ENCODE measurements at regions not wholly inside any gene's neighbourhood (a gene's known extent, or its start where the extent isn't known, plus 50 kb on each side); places are given as distances from the start of the nearest gene placed in this dataset.

- no peak for DNase-seq
Observed at GRCh38 chr15:47824147-47824546, 106.8 kb downstream of the SEMA6D start.

- no peak for DNase-seq
Observed at GRCh38 chr15:47829667-47830066, 112.4 kb downstream of the SEMA6D start.

GRCh38 chr15:47834093-47834492 lies 116.8 kb downstream of the SEMA6D start:
- no peak for DNase-seq

GRCh38 chr15:47839233-47839825 lies 122.0 kb downstream of the SEMA6D start:
- DNase-seq: no peak

GRCh38 chr15:47843124-47843663 lies 125.9 kb downstream of the SEMA6D start:
- no peak for DNase-seq

GRCh38 chr15:47844437-47844836 lies 127.1 kb downstream of the SEMA6D start:
- no peak for DNase-seq

- no peak for DNase-seq
Observed at GRCh38 chr15:47846128-47846868, 129.0 kb downstream of the SEMA6D start.

- no peak for DNase-seq
Observed at GRCh38 chr15:47846876-47847275, 129.6 kb downstream of the SEMA6D start.

- no peak for DNase-seq
Observed at GRCh38 chr15:47856071-47856470, 138.8 kb downstream of the SEMA6D start.

- DNase-seq: no peak
Observed at GRCh38 chr15:47857014-47857775, 139.9 kb downstream of the SEMA6D start.

- DNase-seq: no peak
Observed at GRCh38 chr15:47857776-47858167, 140.5 kb downstream of the SEMA6D start.

- DNase-seq: no peak
Observed at GRCh38 chr15:47861111-47861903, 144.0 kb downstream of the SEMA6D start.

- DNase-seq: no peak
Observed at GRCh38 chr15:47862402-47862801, 145.1 kb downstream of the SEMA6D start.

GRCh38 chr15:47866446-47866845 lies 149.1 kb downstream of the SEMA6D start:
- DNase-seq: no peak

GRCh38 chr15:47870300-47870955 lies 153.1 kb downstream of the SEMA6D start:
- no peak for DNase-seq

GRCh38 chr15:47870956-47871625 lies 153.8 kb downstream of the SEMA6D start:
- no peak for DNase-seq

GRCh38 chr15:47872208-47872607 lies 154.9 kb downstream of the SEMA6D start:
- no peak for DNase-seq

- DNase-seq: no peak
Observed at GRCh38 chr15:47872869-47873432, 155.6 kb downstream of the SEMA6D start.

- DNase-seq: no peak
Observed at GRCh38 chr15:47876986-47877385, 159.7 kb downstream of the SEMA6D start.

- DNase-seq: no peak
Observed at GRCh38 chr15:47877836-47878235, 160.5 kb downstream of the SEMA6D start.

- no peak for DNase-seq
Observed at GRCh38 chr15:47885920-47886319, 168.6 kb downstream of the SEMA6D start.

All from suppressor macrophage treated with lipopolysaccharide for 1 hour (primary cell).